NCI-H1436 treated with DMSO at 0.1 percent for 48 hours (cell line): ENCODE measurements at regions not wholly inside any gene's neighbourhood (a gene's known extent, or its start where the extent isn't known, plus 50 kb on each side); places are given as distances from the start of the nearest gene placed in this dataset.
"Not testable (repeated sequence)": the region's sequence is repeated elsewhere in the genome, so short reads cannot be mapped to it uniquely, and the experiment has no call there.

ENCODE experiments used
- DNase-seq: peaks from one replicate; lab custom pipeline; 2025; lab: John Stamatoyannopoulos, UW

GRCh38 chr12:19666070-19666469 is 226.8 kb downstream of the AEBP2 start:
- no peak for DNase-seq

GRCh38 chr12:19669793-19670192 is 230.5 kb downstream of the AEBP2 start:
- DNase-seq, result no peak

- no peak for DNase-seq
Observed at GRCh38 chr12:19671695-19672094, 232.4 kb downstream of the AEBP2 start.

GRCh38 chr12:19674437-19674836 is 235.1 kb downstream of the AEBP2 start:
- DNase-seq, result no peak

GRCh38 chr12:19675361-19675760 is 236.1 kb downstream of the AEBP2 start:
- no peak for DNase-seq

- not testable (repeated sequence) for DNase-seq
Observed at GRCh38 chr12:19678501-19678900, 239.2 kb downstream of the AEBP2 start.

- DNase-seq, result no peak
Observed at GRCh38 chr12:19681007-19681406, 241.7 kb downstream of the AEBP2 start.

GRCh38 chr12:19683178-19683927 is 244.1 kb downstream of the AEBP2 start:
- DNase-seq, result no peak

GRCh38 chr12:19687371-19687770 is 248.1 kb downstream of the AEBP2 start:
- DNase-seq, result no peak

GRCh38 chr12:19688532-19688931 is 249.2 kb downstream of the AEBP2 start:
- no peak for DNase-seq

GRCh38 chr12:19689226-19689625 is 249.9 kb downstream of the AEBP2 start:
- DNase-seq, result no peak

GRCh38 chr12:19689801-19690472 is 250.6 kb downstream of the AEBP2 start:
- DNase-seq, result no peak

- DNase-seq, result no peak
Observed at GRCh38 chr12:19692091-19692490, 252.8 kb downstream of the AEBP2 start.

- DNase-seq, result no peak
Observed at GRCh38 chr12:19692566-19692965, 253.3 kb downstream of the AEBP2 start.

- DNase-seq, result no peak
Observed at GRCh38 chr12:19694627-19695026, 255.3 kb downstream of the AEBP2 start.

GRCh38 chr12:19695244-19696098 is 256.2 kb downstream of the AEBP2 start:
- DNase-seq, result no peak

- no peak for DNase-seq
Observed at GRCh38 chr12:19700969-19701368, 261.7 kb downstream of the AEBP2 start.

GRCh38 chr12:19704966-19705365 is 265.7 kb downstream of the AEBP2 start:
- no peak for DNase-seq

- DNase-seq, result no peak
Observed at GRCh38 chr12:19706936-19707335, 267.6 kb downstream of the AEBP2 start.

- no peak for DNase-seq
Observed at GRCh38 chr12:19707948-19708409, 268.7 kb downstream of the AEBP2 start.

GRCh38 chr12:19709889-19710288 is 270.6 kb downstream of the AEBP2 start:
- DNase-seq, result no peak
